ENCODE measurements at regions not wholly inside any gene's neighbourhood (a gene's known extent, or its start where the extent isn't known, plus 50 kb on each side); places are given as distances from the start of the nearest gene placed in this dataset.

- DNase-seq (ENCODE audit: low read depth, low spot score) (no peak), FAIRE-seq (no peak)
- Histone ChIP-seq H3K9me1 (replicated peaks; ENCODE audit: control insufficient read depth, extremely low read depth, insufficient read depth, low read length) (no peaks in the 10 kb centered on the region), H4K20me1 (replicated peaks; ENCODE audit: control insufficient read depth, extremely low read depth, insufficient read depth, low read length) (no peaks in the 10 kb centered on the region), H2AFZ (ENCODE audit: low read depth, low read length) (no peak overlapping the region), H3K9me3 (replicated peaks; ENCODE audit: control insufficient read depth, insufficient read depth, low read length) (no peaks in the 10 kb centered on the region), H3K79me2 (ENCODE audit: control insufficient read depth, insufficient read depth, low read length) (no peaks in the 10 kb centered on the region), H3K4me2 (ENCODE audit: insufficient read depth, low read length) (no peak overlapping the region), H3K4me1 (ENCODE audit: control insufficient read depth, extremely low read depth, insufficient read depth, low read length) (no peaks in the 10 kb centered on the region), H3K9ac (replicated peaks; ENCODE audit: extremely low read depth, insufficient read depth, low read length) (no peak overlapping the region), H3K27me3 (ENCODE audit: control insufficient read depth in 2 of 2, insufficient read depth in 2 of 2, low read length in 2 of 2) (no peaks in the 10 kb centered on the region), H3K27ac (ENCODE audit: insufficient read depth, low read depth, low read length) (no peak overlapping the region), H3K36me3 (ENCODE audit: control insufficient read depth in 2 of 2, extremely low read depth in 1 of 2, insufficient read depth in 2 of 2, low read length in 2 of 2) (no peaks in the 10 kb centered on the region), H3K4me3 (replicated peaks in 1 of 3; ENCODE audit: insufficient read depth in 1 of 3, low read depth in 1 of 3, low read length in 3 of 3) (no peak overlapping the region)
- ChIA-PET CTCF (interaction anchor here (1.2 to 1.5 kb wide), 3 partner anchors 9 to 20 kb away, joined by 3 to 4 read pairs (median 3); no protein-coding TSS in a partner anchor), POLR2A (no interaction called here)
- intact Hi-C loops (cut with micrococcal nuclease) (no loop called here), dilution Hi-C loops (cut with MboI; ENCODE audit: extremely low pct_ligation_motif_present, low sequenced_read_pairs) (no loop called here)
- TF ChIP-seq CTCF (IDR thresholded peaks at IDR 0.05; ENCODE audit: extremely low read depth in 1 of 2, insufficient read depth in 1 of 2, low read depth in 1 of 2, low read length in 2 of 2), result no peak
- no TSS peak for BruUV-seq (replicated peaks)
Measured at GRCh38 chr7:81218480-81219106, 299.7 kb upstream of the SEMA3C start.

GRCh38 chr7:81213394-81213793 is 294.5 kb upstream of the SEMA3C start:
- dilution Hi-C loops (cut with MboI; ENCODE audit: extremely low pct_ligation_motif_present, low sequenced_read_pairs) (no loop called here), intact Hi-C loops (cut with micrococcal nuclease) (loop anchor here (5.0 kb wide), 1 partner anchor 291 kb away; no protein-coding TSS in a partner anchor)
- Histone ChIP-seq H3K4me1 (ENCODE audit: control insufficient read depth, extremely low read depth, insufficient read depth, low read length) (peaks cover 5% of the 10 kb centered on the region), H3K79me2 (ENCODE audit: control insufficient read depth, insufficient read depth, low read length) (no peaks in the 10 kb centered on the region), H3K9ac (replicated peaks; ENCODE audit: extremely low read depth, insufficient read depth, low read length) (no peak overlapping the region), H4K20me1 (replicated peaks; ENCODE audit: control insufficient read depth, extremely low read depth, insufficient read depth, low read length) (no peaks in the 10 kb centered on the region), H3K4me2 (ENCODE audit: insufficient read depth, low read length) (no peak overlapping the region), H3K4me3 (replicated peaks in 1 of 3; ENCODE audit: insufficient read depth in 1 of 3, low read depth in 1 of 3, low read length in 3 of 3) (no peak overlapping the region), H3K27me3 (ENCODE audit: control insufficient read depth in 2 of 2, insufficient read depth in 2 of 2, low read length in 2 of 2) (no peaks in the 10 kb centered on the region), H3K36me3 (ENCODE audit: control insufficient read depth in 2 of 2, extremely low read depth in 1 of 2, insufficient read depth in 2 of 2, low read length in 2 of 2) (no peaks in the 10 kb centered on the region), H3K9me3 (replicated peaks; ENCODE audit: control insufficient read depth, insufficient read depth, low read length) (no peaks in the 10 kb centered on the region), H3K27ac (ENCODE audit: insufficient read depth, low read depth, low read length) (no peak overlapping the region), H2AFZ (ENCODE audit: low read depth, low read length) (no peak overlapping the region), H3K9me1 (replicated peaks; ENCODE audit: control insufficient read depth, extremely low read depth, insufficient read depth, low read length) (no peaks in the 10 kb centered on the region)
- CTCF ChIA-PET, result no interaction called here
- BruUV-seq (replicated peaks), result no TSS peak
- FAIRE-seq, result no peak
- POLR2A ChIA-PET, result no interaction called here
- no peak for DNase-seq (ENCODE audit: low read depth, low spot score)
- no peak for TF ChIP-seq POLR2AphosphoS5 (IDR thresholded peaks at IDR 0.05; ENCODE audit: insufficient read depth, low read depth, low read length)
- no peak for TF ChIP-seq MAX (IDR thresholded peaks at IDR 0.05; ENCODE audit: insufficient read depth, insufficient read length)
- no peak for TF ChIP-seq CTCF (IDR thresholded peaks at IDR 0.05; ENCODE audit: extremely low read depth in 1 of 2, insufficient read depth in 1 of 2, low read depth in 1 of 2, low read length in 2 of 2)
- no peak for TF ChIP-seq POLR2A (IDR thresholded peaks at IDR 0.05; ENCODE audit: low read depth, low read length)
- no peak for TF ChIP-seq JUN (IDR thresholded peaks at IDR 0.05; ENCODE audit: borderline replicate concordance, insufficient read depth, insufficient read length, low read depth)
- TF ChIP-seq FOS (IDR thresholded peaks at IDR 0.05; ENCODE audit: borderline replicate concordance, insufficient read depth, low read length), result no peak
- no peak for TF ChIP-seq EZH2 (IDR thresholded peaks at IDR 0.05; ENCODE audit: borderline replicate concordance, low read depth, low read length, severe bottlenecking)
- no peak for TF ChIP-seq GATA2 (IDR thresholded peaks at IDR 0.05; ENCODE audit: insufficient read depth, insufficient read length, low read depth, low read length)
- no peak for TF ChIP-seq MYC (IDR thresholded peaks at IDR 0.05; ENCODE audit: low read depth, low read length)
